ENCODE measurements at regions not wholly inside any gene's neighbourhood (a gene's known extent, or its start where the extent isn't known, plus 50 kb on each side); places are given as distances from the start of the nearest gene placed in this dataset.

- TF ChIP-seq TAF1 (IDR thresholded peaks at IDR 0.05; ENCODE audit: borderline replicate concordance, insufficient read depth, low read length) (no peak), REST (IDR thresholded peaks at IDR 0.05; ENCODE audit: insufficient read depth in 1 of 2, low read depth in 2 of 2, low read length in 2 of 2) (no peak), POLR2AphosphoS5 (IDR thresholded peaks at IDR 0.05; ENCODE audit: low read depth, low read length) (no peak), SIN3A (IDR thresholded peaks at IDR 0.05; ENCODE audit: borderline replicate concordance, insufficient read depth, low read length) (no peak), FOXP2 (optimal IDR thresholded peaks at IDR 0.05; ENCODE audit: borderline replicate concordance, extremely low read depth, extremely low read length, insufficient read depth) (no peak)
Measured at GRCh38 chr6:4364711-4365110, 229.3 kb upstream of the ECI2 start.

GRCh38 chr6:4364172-4364571 lies 228.8 kb upstream of the ECI2 start:
- TF ChIP-seq FOXP2 (optimal IDR thresholded peaks at IDR 0.05; ENCODE audit: borderline replicate concordance, extremely low read depth, extremely low read length, insufficient read depth) (no peak), POLR2AphosphoS5 (IDR thresholded peaks at IDR 0.05; ENCODE audit: low read depth, low read length) (no peak), REST (IDR thresholded peaks at IDR 0.05; ENCODE audit: insufficient read depth in 1 of 2, low read depth in 2 of 2, low read length in 2 of 2) (no peak), TAF1 (IDR thresholded peaks at IDR 0.05; ENCODE audit: borderline replicate concordance, insufficient read depth, low read length) (no peak), SIN3A (IDR thresholded peaks at IDR 0.05; ENCODE audit: borderline replicate concordance, insufficient read depth, low read length) (no peak)

GRCh38 chr6:4363656-4364055 lies 228.3 kb upstream of the ECI2 start:
- no peak for TF ChIP-seq REST (IDR thresholded peaks at IDR 0.05; ENCODE audit: insufficient read depth in 1 of 2, low read depth in 2 of 2, low read length in 2 of 2)
- TF ChIP-seq SIN3A (IDR thresholded peaks at IDR 0.05; ENCODE audit: borderline replicate concordance, insufficient read depth, low read length): no peak
- no peak for TF ChIP-seq POLR2AphosphoS5 (IDR thresholded peaks at IDR 0.05; ENCODE audit: low read depth, low read length)
- no peak for TF ChIP-seq TAF1 (IDR thresholded peaks at IDR 0.05; ENCODE audit: borderline replicate concordance, insufficient read depth, low read length)
- TF ChIP-seq FOXP2 (optimal IDR thresholded peaks at IDR 0.05; ENCODE audit: borderline replicate concordance, extremely low read depth, extremely low read length, insufficient read depth): no peak

GRCh38 chr6:4362326-4362725 lies 227.0 kb upstream of the ECI2 start:
- TF ChIP-seq FOXP2 (optimal IDR thresholded peaks at IDR 0.05; ENCODE audit: borderline replicate concordance, extremely low read depth, extremely low read length, insufficient read depth) (no peak), POLR2AphosphoS5 (IDR thresholded peaks at IDR 0.05; ENCODE audit: low read depth, low read length) (no peak), TAF1 (IDR thresholded peaks at IDR 0.05; ENCODE audit: borderline replicate concordance, insufficient read depth, low read length) (no peak), SIN3A (IDR thresholded peaks at IDR 0.05; ENCODE audit: borderline replicate concordance, insufficient read depth, low read length) (no peak), REST (IDR thresholded peaks at IDR 0.05; ENCODE audit: insufficient read depth in 1 of 2, low read depth in 2 of 2, low read length in 2 of 2) (no peak)

GRCh38 chr6:4360920-4361319 lies 225.5 kb upstream of the ECI2 start:
- no peak for TF ChIP-seq POLR2AphosphoS5 (IDR thresholded peaks at IDR 0.05; ENCODE audit: low read depth, low read length)
- TF ChIP-seq SIN3A (IDR thresholded peaks at IDR 0.05; ENCODE audit: borderline replicate concordance, insufficient read depth, low read length): no peak
- TF ChIP-seq REST (IDR thresholded peaks at IDR 0.05; ENCODE audit: insufficient read depth in 1 of 2, low read depth in 2 of 2, low read length in 2 of 2): peak; percentile 47 to 81; a peak in 2 of 4 replicates

All from PFSK-1 (cell line).